Smooth muscle cell (in vitro differentiated cells): ENCODE measurements at regions not wholly inside any gene's neighbourhood (a gene's known extent, or its start where the extent isn't known, plus 50 kb on each side); places are given as distances from the start of the nearest gene placed in this dataset.

ENCODE experiments used
- DNase-seq: peaks from one replicate; lab custom pipeline; 2025; ENCODE audit not compliant: unreplicated experiment; lab: John Stamatoyannopoulos, UW
- H2AFZ ChIP-seq: fragments of 200-600 bp; sonication (generic); 2 replicates; pipeline ENCODE4 v1.6.0; 2016; ENCODE audit warnings: antibody characterized with exemption, low read depth, mild to moderate bottlenecking
- H3F3A ChIP-seq: fragments of 200-600 bp; sonication (generic); 2 replicates; pipeline ENCODE4 v1.6.0; 2017; ENCODE audit warnings: antibody characterized with exemption, low read depth
- H3K27ac ChIP-seq: fragments of 200-600 bp; sonication (generic); 2 replicates; pipeline ENCODE4 v1.5.1; 2016; ENCODE audit warnings: low read depth, mild to moderate bottlenecking
- H3K27me3 ChIP-seq: fragments of 200-600 bp; sonication (generic); 2 replicates; pipeline ENCODE4 v1.6.1; 2016; ENCODE audit warnings: low read depth, mild to moderate bottlenecking
- H3K36me3 ChIP-seq: fragments of 200-600 bp; sonication (generic); 2 replicates; pipeline ENCODE4 v1.5.1; 2016; ENCODE audit warnings: low read depth
- H3K4me1 ChIP-seq: fragments of 200-600 bp; sonication (generic); 2 replicates; pipeline ENCODE4 v1.5.1; 2016; ENCODE audit warnings: low read depth
- H3K4me2 ChIP-seq: fragments of 200-600 bp; sonication (generic); 2 replicates; pipeline ENCODE4 v1.6.0; 2016; ENCODE audit warnings: mild to moderate bottlenecking
- H3K4me3 ChIP-seq: fragments of 200-600 bp; sonication (generic); 2 replicates; pipeline ENCODE4 v1.5.1; 2016; ENCODE audit warnings: mild to moderate bottlenecking
- H3K79me2 ChIP-seq: fragments of 200-600 bp; sonication (generic); 2 replicates; pipeline ENCODE4 v1.6.0; 2016; ENCODE audit warnings: low read depth, mild to moderate bottlenecking
- H3K9ac ChIP-seq: fragments of 200-600 bp; sonication (generic); 2 replicates; pipeline ENCODE4 v1.6.0; 2016; ENCODE audit warnings: low read depth
- H3K9me3 ChIP-seq: fragments of 200-600 bp; sonication (generic); replicated peaks from 2 replicates; pipeline ENCODE4 v1.5.1; 2016; ENCODE audit warnings: low read depth
- H4K20me1 ChIP-seq: fragments of 200-600 bp; sonication (generic); 2 replicates; pipeline ENCODE4 v1.6.0; 2016; ENCODE audit warnings: low read depth
- CTCF ChIP-seq: fragments of 200-600 bp; sonication (generic); IDR thresholded peaks from 2 replicates; pipeline ENCODE4 v1.5.1; 2017; ENCODE audit warnings: borderline replicate concordance, mild to moderate bottlenecking, antibody characterized with exemption; ENCODE audit not compliant: insufficient read depth, poor library complexity, severe bottlenecking
- WGBS: methylation state at CpG from one replicate; pipeline ENCODE4 v1.1.7; 2016; ENCODE audit warnings: low lambda C conversion rate; 5-methylcytosine and 5-hydroxymethylcytosine counted together

GRCh38 chr2:160927324-160927723 is 232.9 kb upstream of the TANK start:
- Histone ChIP-seq H3K27me3 (no peaks in the 10 kb centered on the region), H3F3A (peaks cover 3% of the 10 kb centered on the region), H3K36me3 (no peaks in the 10 kb centered on the region), H3K27ac (no peak overlapping the region), H3K4me1 (no peaks in the 10 kb centered on the region), H3K4me2 (no peak overlapping the region), H2AFZ (no peak overlapping the region), H4K20me1 (no peaks in the 10 kb centered on the region), H3K4me3 (no peak overlapping the region), H3K9ac (no peak overlapping the region), H3K9me3 (no peaks in the 10 kb centered on the region), H3K79me2 (no peaks in the 10 kb centered on the region)
- 50% methylated on average over 2 of the region's 2 CpGs for WGBS
- TF ChIP-seq CTCF, result no peak
- DNase-seq, result no peak

GRCh38 chr2:160928854-160929301 is 231.3 kb upstream of the TANK start:
- Histone ChIP-seq H3K36me3 (no peaks in the 10 kb centered on the region), H3F3A (peaks cover 6% of the 10 kb centered on the region), H4K20me1 (no peaks in the 10 kb centered on the region), H3K4me3 (no peak overlapping the region), H3K79me2 (no peaks in the 10 kb centered on the region), H3K9me3 (no peaks in the 10 kb centered on the region), H2AFZ (no peak overlapping the region), H3K4me2 (no peak overlapping the region), H3K27ac (no peak overlapping the region), H3K27me3 (no peaks in the 10 kb centered on the region), H3K9ac (no peak overlapping the region), H3K4me1 (no peaks in the 10 kb centered on the region)
- WGBS, result 64% methylated on average over 2 of the region's 2 CpGs
- no peak for DNase-seq
- TF ChIP-seq CTCF, result no peak

- Histone ChIP-seq H3K4me1 (no peaks in the 10 kb centered on the region), H3K27me3 (no peaks in the 10 kb centered on the region), H3K79me2 (no peaks in the 10 kb centered on the region), H3F3A (peaks cover 6% of the 10 kb centered on the region), H3K4me2 (no peak overlapping the region), H3K36me3 (no peaks in the 10 kb centered on the region), H3K4me3 (no peak overlapping the region), H3K9me3 (no peaks in the 10 kb centered on the region), H2AFZ (no peak overlapping the region), H4K20me1 (no peaks in the 10 kb centered on the region), H3K27ac (no peak overlapping the region), H3K9ac (no peak overlapping the region)
- TF ChIP-seq CTCF, result no peak
- no peak for DNase-seq
- WGBS, result 83% methylated on average over 6 of the region's 6 CpGs
Observed at GRCh38 chr2:160931531-160931930, 228.7 kb upstream of the TANK start.

GRCh38 chr2:160932960-160933359 is 227.3 kb upstream of the TANK start:
- DNase-seq, result no peak
- TF ChIP-seq CTCF, result no peak
- H2AFZ ChIP-seq, result peak overlapping the region; percentile 53
- H3K36me3 ChIP-seq, result no peaks in the 10 kb centered on the region
- no peak overlapping the region for H3K4me3 ChIP-seq
- no peak overlapping the region for H3K9ac ChIP-seq
- H3K4me2 ChIP-seq, result peak overlapping the region; percentile 1
- H3K9me3 ChIP-seq, result no peaks in the 10 kb centered on the region
- 43% methylated on average over 2 of the region's 2 CpGs for WGBS
- H3F3A ChIP-seq, result peaks cover 6% of the 10 kb centered on the region
- H3K27ac ChIP-seq, result peak overlapping the region; percentile 30
- no peaks in the 10 kb centered on the region for H3K79me2 ChIP-seq
- no peaks in the 10 kb centered on the region for H3K4me1 ChIP-seq
- no peaks in the 10 kb centered on the region for H4K20me1 ChIP-seq
- no peaks in the 10 kb centered on the region for H3K27me3 ChIP-seq
